ENCODE measurements at regions not wholly inside any gene's neighbourhood (a gene's known extent, or its start where the extent isn't known, plus 50 kb on each side); places are given as distances from the start of the nearest gene placed in this dataset.
"Not testable (repeated sequence)": the region's sequence is repeated elsewhere in the genome, so short reads cannot be mapped to it uniquely, and the experiment has no call there.

DNA sequence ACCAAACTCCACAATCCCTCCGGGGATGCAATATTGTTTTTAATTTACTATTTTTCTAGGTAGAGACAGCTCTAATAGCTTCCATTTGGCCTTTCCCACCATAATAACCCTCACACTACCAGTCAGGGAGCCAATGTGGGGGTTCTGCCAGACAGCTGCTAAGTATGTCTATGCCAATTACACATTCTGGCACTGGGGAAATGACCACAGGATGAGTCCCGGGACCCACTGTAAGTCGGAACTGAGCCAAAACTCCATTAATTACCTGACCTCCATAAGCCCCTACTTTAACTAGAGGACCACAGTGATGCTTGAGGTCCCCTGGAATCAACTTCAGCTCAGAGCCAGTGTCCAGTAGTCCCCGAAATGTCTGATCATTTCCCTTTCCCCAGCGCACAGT is 95.2 kb upstream of the USP25 start:
- H3K4me2 ChIP-seq (ENCODE audit: low read depth, low read length); BruUV-seq (replicated peaks); DNase-seq (ENCODE audit: low spot score); H3K79me2 ChIP-seq (ENCODE audit: insufficient read depth, low read length); H3K27me3 ChIP-seq (ENCODE audit: control insufficient read depth in 1 of 2, insufficient read depth in 2 of 2, low read length in 2 of 2); H4K20me1 ChIP-seq (ENCODE audit: insufficient read depth, low read length); H3K9ac ChIP-seq (ENCODE audit: insufficient read depth, low read depth, low read length); POLR2A ChIA-PET; intact Hi-C loops (cut with micrococcal nuclease; ENCODE audit: unreplicated experiment); H3K9me3 ChIP-seq (ENCODE audit: low read length); ATAC-seq; H3K27ac ChIP-seq (ENCODE audit: extremely low read length, insufficient read depth, low read length); H3K4me1 ChIP-seq (ENCODE audit: insufficient read depth, low read length); FAIRE-seq; H3K4me3 ChIP-seq (replicated peaks in 1 of 3; ENCODE audit: insufficient read depth in 1 of 3, low read depth in 2 of 3, low read length in 3 of 3); CTCF ChIA-PET (ENCODE audit: low intra/inter-chr PET ratio, low total read pairs); H2AFZ ChIP-seq (ENCODE audit: low read length); in situ Hi-C loops (cut with HindIII; ENCODE audit: extremely low pct_ligation_motif_present, low pct_unique_long_range_greater_than_20kb); H3K36me3 ChIP-seq (replicated peaks in 1 of 2; ENCODE audit: control insufficient read depth in 1 of 2, insufficient read depth in 2 of 2, low read length in 2 of 2): not testable (repeated sequence)
- 14% methylated on average over 5 of the region's 5 CpGs for WGBS (ENCODE audit: low lambda C conversion rate)

DNA sequence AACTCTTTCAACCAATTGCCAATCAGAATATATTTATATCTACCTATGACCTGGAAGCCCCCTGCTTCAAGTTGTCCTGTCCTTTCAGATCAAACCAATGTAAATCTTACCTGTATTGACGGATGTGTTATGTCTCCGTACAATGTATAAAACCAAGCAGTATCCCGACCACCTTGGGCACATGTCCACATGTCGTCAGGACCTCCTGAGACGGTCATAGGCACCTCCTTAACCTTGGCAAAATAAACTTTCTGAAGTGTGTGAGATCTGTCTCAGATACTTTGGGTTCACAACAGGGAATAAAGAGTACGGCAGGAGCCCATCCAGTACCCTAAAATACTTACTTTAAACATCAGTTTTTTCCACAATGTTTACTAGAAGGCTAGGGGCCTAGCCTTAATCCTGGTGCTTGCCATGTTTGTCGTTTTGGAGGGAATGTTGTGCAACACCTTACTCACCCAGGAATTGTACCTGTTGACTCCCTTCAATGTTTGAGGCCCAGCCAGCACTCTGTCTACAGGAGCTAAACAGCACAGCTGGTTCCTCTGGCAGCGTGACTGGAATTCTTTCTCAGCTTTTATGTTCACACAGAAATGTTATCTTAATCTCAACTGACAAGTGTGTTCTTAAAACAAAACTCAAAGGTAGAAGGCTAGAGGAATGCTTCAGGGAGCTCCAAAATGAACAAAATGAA is 90.8 kb upstream of the USP25 start:
- Histone ChIP-seq H3K4me2 (ENCODE audit: low read depth, low read length) (peak overlapping the region; percentile 28; the same call in 1 of the 2 replicates), H3K9ac (ENCODE audit: insufficient read depth, low read depth, low read length) (no peak overlapping the region), H3K4me1 (ENCODE audit: insufficient read depth, low read length) (peaks cover 11% of the 10 kb centered on the region), H3K4me3 (replicated peaks in 1 of 3; ENCODE audit: insufficient read depth in 1 of 3, low read depth in 2 of 3, low read length in 3 of 3) (no peak overlapping the region), H3K27me3 (ENCODE audit: control insufficient read depth in 1 of 2, insufficient read depth in 2 of 2, low read length in 2 of 2) (no peaks in the 10 kb centered on the region), H4K20me1 (ENCODE audit: insufficient read depth, low read length) (no peaks in the 10 kb centered on the region), H3K79me2 (ENCODE audit: insufficient read depth, low read length) (no peaks in the 10 kb centered on the region), H3K9me3 (ENCODE audit: low read length) (no peaks in the 10 kb centered on the region), H2AFZ (ENCODE audit: low read length) (no peak overlapping the region), H3K27ac (ENCODE audit: extremely low read length, insufficient read depth, low read length) (no peak overlapping the region), H3K36me3 (replicated peaks in 1 of 2; ENCODE audit: control insufficient read depth in 1 of 2, insufficient read depth in 2 of 2, low read length in 2 of 2) (no peaks in the 10 kb centered on the region)
- no peak for TF ChIP-seq PHB2 (IDR thresholded peaks at IDR 0.05; ENCODE audit: partially characterized antibody)
- TF ChIP-seq CEBPG (CRISPR knock-in tag; IDR thresholded peaks at IDR 0.05): peak; percentile 83
- TF ChIP-seq CEBPB (IDR thresholded peaks at IDR 0.05; ENCODE audit: borderline replicate concordance, low read depth, low read length): peak; percentile 89
- TF ChIP-seq EP300 (IDR thresholded peaks at IDR 0.05; ENCODE audit: low read depth in 2 of 2, low read length in 2 of 2): 0 out of 4 replicates have a peak, but pooled peaks of 1 of the 2 experiments have one; percentile 14
- TF ChIP-seq EP300 (CRISPR knock-in tag; IDR thresholded peaks at IDR 0.05; ENCODE audit: borderline replicate concordance): no peak
- TF ChIP-seq BCL6 (CRISPR knock-in tag; IDR thresholded peaks at IDR 0.05): peak; percentile 84
- no peak for TF ChIP-seq HNRNPK (IDR thresholded peaks at IDR 0.05; ENCODE audit: low read depth, low read length, poor library complexity, severe bottlenecking)
- TF ChIP-seq LCORL (IDR thresholded peaks at IDR 0.05): no peak
- TF ChIP-seq LCORL (CRISPR knock-in tag; IDR thresholded peaks at IDR 0.05): 0 out of 2 replicates have a peak, but pooled peaks have one; percentile 23
- TF ChIP-seq SALL1 (CRISPR knock-in tag; IDR thresholded peaks at IDR 0.05): no peak
- TF ChIP-seq ZMYM3 (CRISPR knock-in tag; IDR thresholded peaks at IDR 0.05): no peak
- no peak for TF ChIP-seq JUN (CRISPR knock-in tag; IDR thresholded peaks at IDR 0.05)
- TF ChIP-seq ZBTB3 (CRISPR knock-in tag; IDR thresholded peaks at IDR 0.05; ENCODE audit: borderline replicate concordance, low read depth): no peak
- TF ChIP-seq ZMYM4 (CRISPR knock-in tag; IDR thresholded peaks at IDR 0.05): 0 out of 2 replicates have a peak, but pooled peaks have one; percentile 28
- TF ChIP-seq RAD21 (CRISPR knock-in tag; IDR thresholded peaks at IDR 0.05): no peak
- TF ChIP-seq, protein P1, sequence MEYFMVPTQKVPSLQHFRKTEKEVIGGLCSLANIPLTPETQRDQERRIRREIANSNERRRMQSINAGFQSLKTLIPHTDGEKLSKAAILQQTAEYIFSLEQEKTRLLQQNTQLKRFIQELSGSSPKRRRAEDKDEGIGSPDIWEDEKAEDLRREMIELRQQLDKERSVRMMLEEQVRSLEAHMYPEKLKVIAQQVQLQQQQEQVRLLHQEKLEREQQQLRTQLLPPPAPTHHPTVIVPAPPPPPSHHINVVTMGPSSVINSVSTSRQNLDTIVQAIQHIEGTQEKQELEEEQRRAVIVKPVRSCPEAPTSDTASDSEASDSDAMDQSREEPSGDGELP (IDR thresholded peaks at IDR 0.05; ENCODE audit: borderline replicate concordance, low read depth): peak; percentile 54
- intact Hi-C loops (cut with micrococcal nuclease; ENCODE audit: unreplicated experiment) (no loop called here), in situ Hi-C loops (cut with HindIII; ENCODE audit: extremely low pct_ligation_motif_present, low pct_unique_long_range_greater_than_20kb) (no loop called here)
- no TSS peak for BruUV-seq (replicated peaks)
- WGBS (ENCODE audit: low lambda C conversion rate): 55% methylated on average over 8 of the region's 8 CpGs
- CTCF ChIA-PET (ENCODE audit: low intra/inter-chr PET ratio, low total read pairs): no interaction called here
- DNase-seq (ENCODE audit: low spot score): peak; percentile 60
- POLR2A ChIA-PET: no interaction called here
- FAIRE-seq: no peak
- ATAC-seq: peak; percentile 83
